ENCODE measurements at regions not wholly inside any gene's neighbourhood (a gene's known extent, or its start where the extent isn't known, plus 50 kb on each side); places are given as distances from the start of the nearest gene placed in this dataset.

GRCh38 chr10:32153931-32154330 lies 97.7 kb upstream of the KIF5B start:
- H3K4me3 ChIP-seq (replicated peaks in 1 of 3; ENCODE audit: insufficient read depth in 1 of 3, low read depth in 2 of 3, low read length in 3 of 3) = no peak overlapping the region
- POLR2A ChIA-PET = no interaction called here
- no peak overlapping the region for H3K27ac ChIP-seq (ENCODE audit: extremely low read length, insufficient read depth, low read length)
- in situ Hi-C loops (cut with HindIII; ENCODE audit: extremely low pct_ligation_motif_present, low pct_unique_long_range_greater_than_20kb) = no loop called here
- H3K27me3 ChIP-seq (ENCODE audit: control insufficient read depth in 1 of 2, insufficient read depth in 2 of 2, low read length in 2 of 2) = no peaks in the 10 kb centered on the region
- H3K9me3 ChIP-seq (ENCODE audit: low read length) = peaks cover 5% of the 10 kb centered on the region; the same call in 1 of the 2 replicates
- H3K79me2 ChIP-seq (ENCODE audit: insufficient read depth, low read length) = no peaks in the 10 kb centered on the region
- BruUV-seq (replicated peaks) = no TSS peak
- no peaks in the 10 kb centered on the region for H3K36me3 ChIP-seq (replicated peaks in 1 of 2; ENCODE audit: control insufficient read depth in 1 of 2, insufficient read depth in 2 of 2, low read length in 2 of 2)
- intact Hi-C loops (cut with micrococcal nuclease; ENCODE audit: unreplicated experiment) = no loop called here
- H3K4me2 ChIP-seq (ENCODE audit: low read depth, low read length) = no peak overlapping the region
- H4K20me1 ChIP-seq (ENCODE audit: insufficient read depth, low read length) = no peaks in the 10 kb centered on the region
- H3K4me1 ChIP-seq (ENCODE audit: insufficient read depth, low read length) = peaks cover 69% of the 10 kb centered on the region
- no peak for FAIRE-seq
- 65% methylated on average over 1 of the region's 1 CpG for WGBS (ENCODE audit: low lambda C conversion rate)
- DNase-seq (ENCODE audit: low spot score) = no peak
- no peak for ATAC-seq
- no peak overlapping the region for H2AFZ ChIP-seq (ENCODE audit: low read length)
- CTCF ChIA-PET (ENCODE audit: low intra/inter-chr PET ratio, low total read pairs) = no interaction called here
- TF ChIP-seq CEBPB (IDR thresholded peaks at IDR 0.05; ENCODE audit: borderline replicate concordance, low read depth, low read length) (peak; percentile 48; the same call in 1 of the 2 replicates), ZNF484 (CRISPR knock-in tag; IDR thresholded peaks at IDR 0.05; ENCODE audit: borderline replicate concordance, low read depth) (no peak), CEBPG (CRISPR knock-in tag; IDR thresholded peaks at IDR 0.05) (0 out of 2 replicates have a peak, but pooled peaks have one; percentile 17)
- H3K9ac ChIP-seq (ENCODE audit: insufficient read depth, low read depth, low read length) = no peak overlapping the region

GRCh38 chr10:32153252-32153651 lies 97.0 kb upstream of the KIF5B start:
- Histone ChIP-seq H3K9me3 (ENCODE audit: low read length) (peaks cover 5% of the 10 kb centered on the region; the same call in 1 of the 2 replicates), H3K36me3 (replicated peaks in 1 of 2; ENCODE audit: control insufficient read depth in 1 of 2, insufficient read depth in 2 of 2, low read length in 2 of 2) (no peaks in the 10 kb centered on the region), H3K4me3 (replicated peaks in 1 of 3; ENCODE audit: insufficient read depth in 1 of 3, low read depth in 2 of 3, low read length in 3 of 3) (no peak overlapping the region), H3K79me2 (ENCODE audit: insufficient read depth, low read length) (no peaks in the 10 kb centered on the region), H4K20me1 (ENCODE audit: insufficient read depth, low read length) (no peaks in the 10 kb centered on the region), H3K27ac (ENCODE audit: extremely low read length, insufficient read depth, low read length) (no peak overlapping the region), H3K27me3 (ENCODE audit: control insufficient read depth in 1 of 2, insufficient read depth in 2 of 2, low read length in 2 of 2) (no peaks in the 10 kb centered on the region), H3K9ac (ENCODE audit: insufficient read depth, low read depth, low read length) (no peak overlapping the region), H3K4me1 (ENCODE audit: insufficient read depth, low read length) (peaks cover 69% of the 10 kb centered on the region), H3K4me2 (ENCODE audit: low read depth, low read length) (no peak overlapping the region), H2AFZ (ENCODE audit: low read length) (no peak overlapping the region)
- no TSS peak for BruUV-seq (replicated peaks)
- POLR2A ChIA-PET = no interaction called here
- intact Hi-C loops (cut with micrococcal nuclease; ENCODE audit: unreplicated experiment) = no loop called here
- no peak for ATAC-seq
- no peak for FAIRE-seq
- WGBS (ENCODE audit: low lambda C conversion rate) = 82% methylated on average over 4 of the region's 4 CpGs
- TF ChIP-seq ZNF136 (CRISPR knock-in tag; IDR thresholded peaks at IDR 0.05; ENCODE audit: low read depth) = peak; percentile 42; the same call in 1 of the 2 replicates
- no peak for TF ChIP-seq ZBTB39 (CRISPR knock-in tag; IDR thresholded peaks at IDR 0.05)
- no peak for TF ChIP-seq SP2 (CRISPR knock-in tag; IDR thresholded peaks at IDR 0.05)
- no peak for TF ChIP-seq SP140L (CRISPR knock-in tag; IDR thresholded peaks at IDR 0.05; ENCODE audit: borderline replicate concordance)
- CTCF ChIA-PET (ENCODE audit: low intra/inter-chr PET ratio, low total read pairs) = no interaction called here
- no peak for DNase-seq (ENCODE audit: low spot score)
- in situ Hi-C loops (cut with HindIII; ENCODE audit: extremely low pct_ligation_motif_present, low pct_unique_long_range_greater_than_20kb) = no loop called here
